ENCODE measurements at regions not wholly inside any gene's neighbourhood (a gene's known extent, or its start where the extent isn't known, plus 50 kb on each side); places are given as distances from the start of the nearest gene placed in this dataset.

- no peaks in the 10 kb centered on the region for H3K27me3 ChIP-seq (ENCODE audit: control insufficient read depth, insufficient read depth, low read length)
- no peak overlapping the region for H3K27ac ChIP-seq (ENCODE audit: low read length)
- ChIA-PET CTCF (no interaction called here), POLR2A (no interaction called here)
- intact Hi-C loops (cut with micrococcal nuclease; ENCODE audit: unreplicated experiment) (no loop called here), in situ Hi-C loops (cut with HindIII; ENCODE audit: low pct_unique_long_range_greater_than_20kb, low sequenced_read_pairs) (no loop called here)
- ATAC-seq (no peak), DNase-seq (ENCODE audit: low read depth, low spot score) (no peak)
- TF ChIP-seq, protein P1, sequence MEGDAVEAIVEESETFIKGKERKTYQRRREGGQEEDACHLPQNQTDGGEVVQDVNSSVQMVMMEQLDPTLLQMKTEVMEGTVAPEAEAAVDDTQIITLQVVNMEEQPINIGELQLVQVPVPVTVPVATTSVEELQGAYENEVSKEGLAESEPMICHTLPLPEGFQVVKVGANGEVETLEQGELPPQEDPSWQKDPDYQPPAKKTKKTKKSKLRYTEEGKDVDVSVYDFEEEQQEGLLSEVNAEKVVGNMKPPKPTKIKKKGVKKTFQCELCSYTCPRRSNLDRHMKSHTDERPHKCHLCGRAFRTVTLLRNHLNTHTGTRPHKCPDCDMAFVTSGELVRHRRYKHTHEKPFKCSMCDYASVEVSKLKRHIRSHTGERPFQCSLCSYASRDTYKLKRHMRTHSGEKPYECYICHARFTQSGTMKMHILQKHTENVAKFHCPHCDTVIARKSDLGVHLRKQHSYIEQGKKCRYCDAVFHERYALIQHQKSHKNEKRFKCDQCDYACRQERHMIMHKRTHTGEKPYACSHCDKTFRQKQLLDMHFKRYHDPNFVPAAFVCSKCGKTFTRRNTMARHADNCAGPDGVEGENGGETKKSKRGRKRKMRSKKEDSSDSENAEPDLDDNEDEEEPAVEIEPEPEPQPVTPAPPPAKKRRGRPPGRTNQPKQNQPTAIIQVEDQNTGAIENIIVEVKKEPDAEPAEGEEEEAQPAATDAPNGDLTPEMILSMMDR (IDR thresholded peaks at IDR 0.05): no peak
- TF ChIP-seq SIN3A (IDR thresholded peaks at IDR 0.05; ENCODE audit: borderline replicate concordance, insufficient read depth, low read depth, low read length) (no peak), TCF7L2 (IDR thresholded peaks at IDR 0.05; ENCODE audit: low read depth, low read length) (no peak)
- TF ChIP-seq, protein P2, sequence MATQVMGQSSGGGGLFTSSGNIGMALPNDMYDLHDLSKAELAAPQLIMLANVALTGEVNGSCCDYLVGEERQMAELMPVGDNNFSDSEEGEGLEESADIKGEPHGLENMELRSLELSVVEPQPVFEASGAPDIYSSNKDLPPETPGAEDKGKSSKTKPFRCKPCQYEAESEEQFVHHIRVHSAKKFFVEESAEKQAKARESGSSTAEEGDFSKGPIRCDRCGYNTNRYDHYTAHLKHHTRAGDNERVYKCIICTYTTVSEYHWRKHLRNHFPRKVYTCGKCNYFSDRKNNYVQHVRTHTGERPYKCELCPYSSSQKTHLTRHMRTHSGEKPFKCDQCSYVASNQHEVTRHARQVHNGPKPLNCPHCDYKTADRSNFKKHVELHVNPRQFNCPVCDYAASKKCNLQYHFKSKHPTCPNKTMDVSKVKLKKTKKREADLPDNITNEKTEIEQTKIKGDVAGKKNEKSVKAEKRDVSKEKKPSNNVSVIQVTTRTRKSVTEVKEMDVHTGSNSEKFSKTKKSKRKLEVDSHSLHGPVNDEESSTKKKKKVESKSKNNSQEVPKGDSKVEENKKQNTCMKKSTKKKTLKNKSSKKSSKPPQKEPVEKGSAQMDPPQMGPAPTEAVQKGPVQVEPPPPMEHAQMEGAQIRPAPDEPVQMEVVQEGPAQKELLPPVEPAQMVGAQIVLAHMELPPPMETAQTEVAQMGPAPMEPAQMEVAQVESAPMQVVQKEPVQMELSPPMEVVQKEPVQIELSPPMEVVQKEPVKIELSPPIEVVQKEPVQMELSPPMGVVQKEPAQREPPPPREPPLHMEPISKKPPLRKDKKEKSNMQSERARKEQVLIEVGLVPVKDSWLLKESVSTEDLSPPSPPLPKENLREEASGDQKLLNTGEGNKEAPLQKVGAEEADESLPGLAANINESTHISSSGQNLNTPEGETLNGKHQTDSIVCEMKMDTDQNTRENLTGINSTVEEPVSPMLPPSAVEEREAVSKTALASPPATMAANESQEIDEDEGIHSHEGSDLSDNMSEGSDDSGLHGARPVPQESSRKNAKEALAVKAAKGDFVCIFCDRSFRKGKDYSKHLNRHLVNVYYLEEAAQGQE (IDR thresholded peaks at IDR 0.05; ENCODE audit: insufficient read depth in 1 of 2, low read depth in 2 of 2, low read length in 1 of 2): no peak
- BruUV-seq (replicated peaks): no TSS peak
- no peaks in the 10 kb centered on the region for H3K9me3 ChIP-seq (ENCODE audit: control insufficient read depth, insufficient read depth, low read depth, low read length)
- no peaks in the 10 kb centered on the region for H3K36me3 ChIP-seq (ENCODE audit: control insufficient read depth, insufficient read depth, low read length)
- H3K4me1 ChIP-seq (ENCODE audit: control insufficient read depth, insufficient read depth, low read length): no peaks in the 10 kb centered on the region
- no peak overlapping the region for H3K4me3 ChIP-seq (ENCODE audit: low read depth in 2 of 2, low read length in 2 of 2)
Measured at GRCh38 chr6:103538381-103538780, 1321.3 kb downstream of the HACE1 start.

GRCh38 chr6:103534814-103535213, 1324.9 kb downstream of the HACE1 start:
- ATAC-seq (no peak), DNase-seq (ENCODE audit: low read depth, low spot score) (no peak)
- Histone ChIP-seq H3K9me3 (ENCODE audit: control insufficient read depth, insufficient read depth, low read depth, low read length) (no peaks in the 10 kb centered on the region), H3K27me3 (ENCODE audit: control insufficient read depth, insufficient read depth, low read length) (no peaks in the 10 kb centered on the region), H3K27ac (ENCODE audit: low read length) (no peak overlapping the region), H3K4me1 (ENCODE audit: control insufficient read depth, insufficient read depth, low read length) (no peaks in the 10 kb centered on the region), H3K4me3 (ENCODE audit: low read depth in 2 of 2, low read length in 2 of 2) (no peak overlapping the region), H3K36me3 (ENCODE audit: control insufficient read depth, insufficient read depth, low read length) (no peaks in the 10 kb centered on the region)
- ChIA-PET CTCF (no interaction called here), POLR2A (no interaction called here)
- no TSS peak for BruUV-seq (replicated peaks)
- TF ChIP-seq, protein P1 (IDR thresholded peaks at IDR 0.05): no peak
- no peak for TF ChIP-seq TCF7L2 (IDR thresholded peaks at IDR 0.05; ENCODE audit: low read depth, low read length)
- TF ChIP-seq, protein P2 (IDR thresholded peaks at IDR 0.05; ENCODE audit: insufficient read depth in 1 of 2, low read depth in 2 of 2, low read length in 1 of 2): no peak
- TF ChIP-seq POLR2AphosphoS5 (IDR thresholded peaks at IDR 0.05; ENCODE audit: low read depth, low read length): no peak
- no peak for TF ChIP-seq SIN3A (IDR thresholded peaks at IDR 0.05; ENCODE audit: borderline replicate concordance, insufficient read depth, low read depth, low read length)
- in situ Hi-C loops (cut with HindIII; ENCODE audit: low pct_unique_long_range_greater_than_20kb, low sequenced_read_pairs): no loop called here
- intact Hi-C loops (cut with micrococcal nuclease; ENCODE audit: unreplicated experiment): no loop called here

Measured in Panc1 (cell line).